Endothelial cell (in vitro differentiated cells): ENCODE measurements at regions not wholly inside any gene's neighbourhood (a gene's known extent, or its start where the extent isn't known, plus 50 kb on each side); places are given as distances from the start of the nearest gene placed in this dataset.

Experiments
- DNase-seq: peaks from one replicate; pipeline ENCODE4 v3.0.0; 2021; ENCODE audit warnings: low spot score
- H3K27ac Mint-ChIP-seq: one replicate; pipeline ENCODE4 v1.8.0; 2021; ENCODE audit warnings: mixed read lengths, inconsistent platforms; ENCODE audit not compliant: unreplicated experiment
- H3K27me3 Mint-ChIP-seq: one replicate; pipeline ENCODE4 v1.8.0; 2021; ENCODE audit warnings: mild to moderate bottlenecking, moderate library complexity, mixed read lengths, inconsistent platforms; ENCODE audit not compliant: unreplicated experiment
- H3K36me3 Mint-ChIP-seq: one replicate; pipeline ENCODE4 v1.8.0; 2021; ENCODE audit warnings: mild to moderate bottlenecking, low read depth, mixed read lengths, inconsistent platforms; ENCODE audit not compliant: unreplicated experiment
- H3K4me1 Mint-ChIP-seq: one replicate; pipeline ENCODE4 v1.8.0; 2021; ENCODE audit warnings: mild to moderate bottlenecking, mixed read lengths, inconsistent platforms; ENCODE audit not compliant: unreplicated experiment
- H3K4me3 Mint-ChIP-seq: one replicate; pipeline ENCODE4 v1.8.0; 2021; ENCODE audit warnings: mild to moderate bottlenecking, mixed read lengths, inconsistent platforms; ENCODE audit not compliant: unreplicated experiment
- H3K9me3 Mint-ChIP-seq: one replicate; pipeline ENCODE4 v1.8.0; 2021; ENCODE audit warnings: mixed read lengths, inconsistent platforms; ENCODE audit not compliant: unreplicated experiment
- CTCF ChIP-seq: fragments of 200-600 bp; sonication (generic); IDR thresholded peaks from one replicate; pipeline ENCODE4 v1.5.0; 2021; ENCODE audit warnings: antibody characterized with exemption; ENCODE audit not compliant: unreplicated experiment

- Mint-ChIP-seq H3K36me3 (no peaks in the 10 kb centered on the region), H3K9me3 (no peaks in the 10 kb centered on the region), H3K27ac (no peak overlapping the region), H3K4me3 (no peak overlapping the region), H3K4me1 (no peaks in the 10 kb centered on the region), H3K27me3 (peaks cover 2% of the 10 kb centered on the region)
- DNase-seq = no peak
- no peak for TF ChIP-seq CTCF
Measured at GRCh38 chr12:124695861-124696260, 128.4 kb upstream of the NCOR2 start.

DNA sequence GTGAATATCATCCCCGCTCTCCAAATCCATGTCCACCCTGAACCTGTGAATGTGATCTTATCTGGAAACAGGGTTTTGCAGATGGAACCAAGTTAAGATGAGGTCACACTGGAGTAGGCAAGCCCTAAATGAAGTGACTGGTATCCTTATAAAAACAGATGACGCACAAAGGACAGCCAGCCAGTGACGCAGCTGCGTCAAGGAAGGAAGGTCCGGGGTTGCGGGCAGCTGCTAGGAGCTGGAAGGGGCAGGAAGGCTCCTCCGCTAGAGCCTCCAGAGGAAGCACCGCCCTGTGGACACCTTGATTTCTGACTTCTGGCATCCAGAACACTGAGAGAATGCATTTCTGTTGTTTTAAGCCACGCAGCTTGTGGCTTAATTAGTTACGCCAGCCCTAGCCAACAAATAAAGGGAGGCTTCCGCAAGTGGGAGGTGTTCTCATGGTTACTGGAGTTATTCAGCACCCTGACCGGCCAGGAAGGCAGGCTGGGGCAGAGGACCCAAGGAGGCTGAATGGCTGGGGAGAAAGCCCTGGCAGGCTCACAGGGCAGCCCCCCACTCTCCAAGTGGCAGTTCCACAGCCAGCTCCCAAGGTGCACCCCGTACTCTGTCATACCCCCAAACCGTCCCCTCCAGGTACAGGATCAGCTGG lies 127.6 kb upstream of the NCOR2 start:
- no peaks in the 10 kb centered on the region for H3K9me3 Mint-ChIP-seq
- no peak for TF ChIP-seq CTCF
- no peak overlapping the region for H3K27ac Mint-ChIP-seq
- H3K27me3 Mint-ChIP-seq = peaks cover 2% of the 10 kb centered on the region
- H3K4me3 Mint-ChIP-seq = no peak overlapping the region
- H3K4me1 Mint-ChIP-seq = no peaks in the 10 kb centered on the region
- no peaks in the 10 kb centered on the region for H3K36me3 Mint-ChIP-seq
- no peak for DNase-seq

GRCh38 chr12:124694250-124694649 lies 126.8 kb upstream of the NCOR2 start:
- Mint-ChIP-seq H3K4me1 (no peaks in the 10 kb centered on the region), H3K4me3 (no peak overlapping the region), H3K27me3 (peaks cover 2% of the 10 kb centered on the region), H3K36me3 (no peaks in the 10 kb centered on the region), H3K27ac (no peak overlapping the region), H3K9me3 (no peaks in the 10 kb centered on the region)
- no peak for DNase-seq
- no peak for TF ChIP-seq CTCF

GRCh38 chr12:124693111-124693723 lies 125.8 kb upstream of the NCOR2 start:
- no peak for DNase-seq
- Mint-ChIP-seq H3K4me3 (no peak overlapping the region), H3K27ac (no peak overlapping the region), H3K4me1 (peaks cover 8% of the 10 kb centered on the region), H3K36me3 (no peaks in the 10 kb centered on the region), H3K9me3 (no peaks in the 10 kb centered on the region), H3K27me3 (peaks cover 2% of the 10 kb centered on the region)
- TF ChIP-seq CTCF = no peak

DNA sequence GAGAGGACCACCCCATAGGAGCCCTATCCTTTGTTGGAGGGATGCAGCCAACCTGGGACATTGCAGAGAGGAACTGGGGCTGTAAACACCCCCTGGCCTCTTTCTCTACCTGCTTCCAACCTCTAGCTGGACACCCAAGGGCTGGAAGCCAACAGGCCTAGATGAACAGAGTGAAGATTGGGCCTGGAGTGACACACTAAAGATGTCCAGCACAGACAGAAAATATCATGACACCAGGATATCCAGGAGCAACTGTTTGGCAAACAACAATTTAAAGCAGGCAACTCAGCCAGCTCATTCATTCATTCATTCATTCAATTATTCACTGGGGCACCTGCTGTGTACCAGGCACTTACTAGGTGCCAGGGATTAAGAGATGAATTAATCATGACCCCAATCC lies 125.0 kb upstream of the NCOR2 start:
- no peak overlapping the region for H3K27ac Mint-ChIP-seq
- no peak overlapping the region for H3K4me3 Mint-ChIP-seq
- peaks cover 16% of the 10 kb centered on the region for H3K4me1 Mint-ChIP-seq
- TF ChIP-seq CTCF = no peak
- H3K27me3 Mint-ChIP-seq = peaks cover 2% of the 10 kb centered on the region
- H3K36me3 Mint-ChIP-seq = no peaks in the 10 kb centered on the region
- no peak for DNase-seq
- no peaks in the 10 kb centered on the region for H3K9me3 Mint-ChIP-seq
